ENCODE measurements at regions not wholly inside any gene's neighbourhood (a gene's known extent, or its start where the extent isn't known, plus 50 kb on each side); places are given as distances from the start of the nearest gene placed in this dataset.

DNA sequence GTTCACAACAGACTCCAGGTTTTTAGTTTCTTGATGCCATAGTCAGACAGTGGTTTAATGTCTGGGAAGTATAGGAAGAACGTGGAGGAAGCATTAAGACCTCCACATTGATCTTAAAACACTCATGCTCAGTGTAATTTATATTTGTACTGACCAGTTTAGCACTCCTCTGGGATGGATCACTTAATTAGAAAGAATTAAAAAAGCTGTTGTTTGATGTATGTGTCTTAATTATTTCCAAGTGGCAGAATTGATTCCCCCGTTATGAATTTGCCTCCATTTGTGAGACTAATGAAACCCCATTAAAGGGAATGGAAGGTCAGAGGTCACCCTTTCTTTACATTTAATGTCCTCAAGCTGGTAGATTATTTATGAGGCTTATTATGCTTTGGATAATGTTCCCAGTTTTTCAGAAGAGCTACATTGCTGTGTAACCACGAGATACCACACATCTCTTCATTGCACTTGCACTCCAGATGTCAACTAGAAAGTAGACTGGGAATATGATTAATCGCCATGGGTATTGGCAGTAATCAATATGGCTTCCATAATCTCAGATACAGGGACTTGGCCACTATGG lies 270.0 kb upstream of the JAG1 start:
- TF ChIP-seq, protein P1, sequence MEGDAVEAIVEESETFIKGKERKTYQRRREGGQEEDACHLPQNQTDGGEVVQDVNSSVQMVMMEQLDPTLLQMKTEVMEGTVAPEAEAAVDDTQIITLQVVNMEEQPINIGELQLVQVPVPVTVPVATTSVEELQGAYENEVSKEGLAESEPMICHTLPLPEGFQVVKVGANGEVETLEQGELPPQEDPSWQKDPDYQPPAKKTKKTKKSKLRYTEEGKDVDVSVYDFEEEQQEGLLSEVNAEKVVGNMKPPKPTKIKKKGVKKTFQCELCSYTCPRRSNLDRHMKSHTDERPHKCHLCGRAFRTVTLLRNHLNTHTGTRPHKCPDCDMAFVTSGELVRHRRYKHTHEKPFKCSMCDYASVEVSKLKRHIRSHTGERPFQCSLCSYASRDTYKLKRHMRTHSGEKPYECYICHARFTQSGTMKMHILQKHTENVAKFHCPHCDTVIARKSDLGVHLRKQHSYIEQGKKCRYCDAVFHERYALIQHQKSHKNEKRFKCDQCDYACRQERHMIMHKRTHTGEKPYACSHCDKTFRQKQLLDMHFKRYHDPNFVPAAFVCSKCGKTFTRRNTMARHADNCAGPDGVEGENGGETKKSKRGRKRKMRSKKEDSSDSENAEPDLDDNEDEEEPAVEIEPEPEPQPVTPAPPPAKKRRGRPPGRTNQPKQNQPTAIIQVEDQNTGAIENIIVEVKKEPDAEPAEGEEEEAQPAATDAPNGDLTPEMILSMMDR (IDR thresholded peaks at IDR 0.05; ENCODE audit: low read length, missing control alignments) = no peak
- DNase-seq (ENCODE audit: low read depth) = no peak
- H3K4me3 ChIP-seq (replicated peaks; ENCODE audit: low read depth, low read length) = no peak overlapping the region

DNA sequence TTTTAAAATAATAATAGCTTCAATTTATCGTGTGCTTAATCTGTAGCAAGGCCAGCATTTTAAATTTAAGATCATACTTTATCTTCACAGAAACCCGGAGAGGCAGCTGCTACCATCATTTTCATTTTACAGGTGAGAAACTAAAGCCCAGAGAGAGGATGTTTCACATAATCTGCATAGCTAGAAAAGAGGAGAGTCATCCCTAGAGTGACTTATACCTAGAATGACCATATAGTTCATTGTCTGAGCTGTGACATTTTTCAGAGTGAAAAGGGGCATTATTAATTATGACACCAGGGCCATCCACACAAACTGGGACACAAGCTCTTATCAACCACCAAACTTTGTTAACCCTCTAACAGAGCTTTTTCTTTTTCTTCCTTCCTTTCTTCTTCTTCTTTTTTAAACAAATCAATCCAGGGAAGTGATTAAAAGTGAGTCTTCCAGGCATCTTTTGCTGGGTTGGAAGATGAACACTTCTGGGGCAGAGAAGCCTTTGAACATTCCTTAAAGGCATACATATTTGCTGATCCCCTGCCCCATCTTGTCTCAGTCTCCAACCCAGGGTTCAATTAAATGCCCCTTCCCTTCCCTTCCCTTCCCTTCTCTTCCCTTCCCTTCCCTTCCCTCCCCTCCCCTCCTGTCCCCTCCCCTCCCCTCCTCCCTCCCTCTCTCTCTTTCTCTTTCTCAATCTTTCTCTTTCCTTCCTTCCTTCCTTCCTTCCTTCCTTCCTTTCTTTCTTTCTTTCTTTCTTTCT lies 272.5 kb upstream of the JAG1 start:
- TF ChIP-seq, protein P1 (IDR thresholded peaks at IDR 0.05; ENCODE audit: low read length, missing control alignments) = no peak
- DNase-seq (ENCODE audit: low read depth) = no peak
- H3K4me3 ChIP-seq (replicated peaks; ENCODE audit: low read depth, low read length) = no peak overlapping the region

DNA sequence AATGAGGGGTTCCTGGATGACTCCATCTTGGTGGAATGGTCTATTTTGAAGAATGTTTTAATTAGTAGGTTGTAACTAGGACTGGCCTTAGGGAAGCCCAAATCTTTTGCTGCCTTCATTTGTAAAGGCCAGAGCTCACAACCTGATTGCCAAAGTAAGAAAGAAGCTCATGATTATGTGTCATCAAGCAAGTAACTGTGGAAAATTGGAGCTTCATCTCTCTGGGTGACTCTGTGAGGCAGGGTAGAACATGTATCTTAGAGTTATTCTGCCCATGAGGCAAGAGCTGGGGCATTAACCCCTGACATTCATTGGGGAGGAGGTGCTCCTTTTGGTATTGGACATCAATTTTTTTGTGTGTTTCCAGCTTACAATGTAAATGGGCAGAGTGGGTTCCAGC lies 273.9 kb upstream of the JAG1 start:
- H3K4me3 ChIP-seq (replicated peaks; ENCODE audit: low read depth, low read length) = no peak overlapping the region
- TF ChIP-seq, protein P1 (IDR thresholded peaks at IDR 0.05; ENCODE audit: low read length, missing control alignments) = no peak
- no peak for DNase-seq (ENCODE audit: low read depth)

DNA sequence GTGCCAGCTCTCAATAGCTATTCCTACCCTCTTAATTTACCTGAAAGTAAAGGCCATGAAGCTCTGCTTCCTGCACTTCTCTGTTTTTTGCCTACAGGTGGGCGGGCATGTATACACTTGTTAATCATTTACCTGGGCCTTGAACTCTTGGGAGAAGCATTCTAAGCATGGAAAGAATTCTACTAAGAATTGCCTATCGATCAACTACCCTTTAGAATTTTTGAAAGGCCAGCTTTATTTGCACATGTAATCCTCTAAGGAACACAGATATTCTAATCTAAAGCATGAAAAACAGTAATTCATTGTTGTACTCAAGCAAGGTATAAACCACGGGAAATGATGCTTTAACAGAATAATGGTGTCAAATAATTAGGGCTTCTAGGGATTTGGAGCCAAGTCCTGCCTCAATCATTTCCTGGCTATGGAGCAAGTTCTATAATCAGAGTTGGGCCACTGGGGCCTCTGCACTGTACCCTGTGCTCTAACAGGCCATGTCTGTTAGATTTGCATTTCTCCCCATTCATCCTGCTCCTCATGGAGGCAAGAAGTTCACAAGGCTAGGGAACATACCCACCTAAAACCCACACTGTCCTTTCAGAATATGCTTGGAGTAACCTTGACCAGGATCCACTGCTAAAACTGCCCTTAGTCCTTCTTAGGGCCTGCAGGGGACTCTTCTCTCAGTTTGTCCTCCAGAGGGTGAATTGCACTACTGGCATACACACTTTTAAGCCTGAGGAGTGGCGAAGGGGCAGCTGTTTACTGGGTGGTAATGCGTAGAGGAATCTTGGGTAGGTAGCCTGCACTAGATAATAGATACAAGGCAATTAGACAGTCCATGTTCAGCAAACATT lies 276.4 kb upstream of the JAG1 start:
- TF ChIP-seq, protein P1 (IDR thresholded peaks at IDR 0.05; ENCODE audit: low read length, missing control alignments) = no peak
- DNase-seq (ENCODE audit: low read depth) = no peak
- H3K4me3 ChIP-seq (replicated peaks; ENCODE audit: low read depth, low read length) = no peak overlapping the region

DNA sequence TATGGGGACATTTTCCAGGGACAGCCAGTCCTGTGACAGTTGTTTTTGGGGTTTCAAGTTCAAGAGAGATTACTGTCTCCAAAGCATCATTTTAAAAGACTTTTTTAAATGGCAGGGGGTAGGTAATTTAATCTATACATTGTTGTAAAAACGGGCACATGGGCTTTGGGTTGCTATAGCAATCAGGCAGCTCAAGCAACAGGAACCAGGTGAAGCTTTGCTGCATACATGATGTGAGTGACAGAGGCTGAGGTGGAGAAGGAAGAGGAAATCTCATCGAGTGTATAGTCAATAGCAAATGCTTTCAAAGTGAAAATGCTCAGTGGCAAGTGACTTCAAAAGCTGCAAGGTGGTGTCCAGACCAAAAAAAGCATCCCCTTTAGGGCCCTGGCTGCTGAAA lies 277.4 kb upstream of the JAG1 start:
- DNase-seq (ENCODE audit: low read depth) = no peak
- H3K4me3 ChIP-seq (replicated peaks; ENCODE audit: low read depth, low read length) = no peak overlapping the region
- TF ChIP-seq, protein P1 (IDR thresholded peaks at IDR 0.05; ENCODE audit: low read length, missing control alignments) = no peak

DNA sequence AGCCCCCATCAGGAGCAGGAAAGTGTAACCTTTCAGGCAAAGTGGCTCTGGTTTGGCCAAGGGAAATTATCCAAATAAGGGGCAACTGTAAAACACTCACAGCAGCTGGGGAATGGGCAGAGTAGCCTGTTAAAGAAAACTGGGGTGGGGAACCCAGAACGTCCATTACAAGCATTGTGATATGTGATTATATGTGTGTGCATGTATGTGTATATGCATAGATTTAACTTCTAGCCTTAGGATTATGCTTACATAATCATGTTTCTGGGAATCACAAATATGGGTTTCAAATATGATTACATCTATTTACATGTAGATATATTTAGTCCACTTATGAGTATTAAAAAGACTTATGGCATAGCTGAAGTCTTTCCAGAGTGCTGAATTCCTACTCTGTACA lies 278.1 kb upstream of the JAG1 start:
- TF ChIP-seq, protein P1 (IDR thresholded peaks at IDR 0.05; ENCODE audit: low read length, missing control alignments) = no peak
- H3K4me3 ChIP-seq (replicated peaks; ENCODE audit: low read depth, low read length) = no peak overlapping the region
- DNase-seq (ENCODE audit: low read depth) = no peak

Data from fibroblast of pulmonary artery (primary cell).